MM.1S (cell line): ENCODE measurements at regions not wholly inside any gene's neighbourhood (a gene's known extent, or its start where the extent isn't known, plus 50 kb on each side); places are given as distances from the start of the nearest gene placed in this dataset.

Experiments used
- DNase-seq: peaks from one replicate; pipeline ENCODE4 v3.0.0-alpha.2; 2015
- H2AFZ ChIP-seq: fragments of 300-600 bp; sonication (generic); 2 replicates; pipeline ENCODE4 v1.6.0; 2016; ENCODE audit warnings: antibody characterized with exemption, low read length
- H3F3A ChIP-seq: fragments of 300-600 bp; sonication (generic); 2 replicates; pipeline ENCODE4 v1.6.1; 2016; ENCODE audit warnings: mild to moderate bottlenecking, antibody characterized with exemption, low read length, moderate library complexity, mixed read lengths; ENCODE audit not compliant: insufficient read depth
- H3K27ac ChIP-seq: fragments of 300-600 bp; sonication (generic); 2 replicates; pipeline ENCODE4 v1.5.1; 2016; ENCODE audit warnings: mild to moderate bottlenecking, low read length
- H3K27me3 ChIP-seq: fragments of 300-600 bp; sonication (generic); replicated peaks from 2 replicates; pipeline ENCODE4 v1.6.0; 2016; ENCODE audit warnings: low read length; ENCODE audit not compliant: insufficient read depth
- H3K36me3 ChIP-seq: fragments of 300-600 bp; sonication (generic); replicated peaks from 2 replicates; pipeline ENCODE4 v1.6.1; 2016; ENCODE audit warnings: mild to moderate bottlenecking, low read length, mixed read lengths; ENCODE audit not compliant: insufficient read depth
- H3K4me1 ChIP-seq: fragments of 300-600 bp; sonication (generic); 2 replicates; pipeline ENCODE4 v1.6.1; 2016; ENCODE audit warnings: low read length, mixed read lengths
- H3K4me2 ChIP-seq: fragments of 300-600 bp; sonication (generic); 2 replicates; pipeline ENCODE4 v1.6.0; 2016; ENCODE audit warnings: low read depth, low read length
- H3K4me3 ChIP-seq: fragments of 300-600 bp; sonication (generic); 2 replicates; pipeline ENCODE4 v1.5.1; 2016; ENCODE audit warnings: low read length, mixed read lengths
- H3K79me2 ChIP-seq: fragments of 300-600 bp; sonication (generic); 2 replicates; pipeline ENCODE4 v1.6.1; 2016; ENCODE audit warnings: mixed run types, low read length, mixed read lengths
- H3K9ac ChIP-seq: fragments of 300-600 bp; sonication (generic); 2 replicates; pipeline ENCODE4 v1.6.1; 2016; ENCODE audit warnings: low read length, mixed read lengths
- H3K9me2 ChIP-seq: fragments of 300-600 bp; sonication (generic); replicated peaks from 2 replicates; pipeline ENCODE4 v1.6.1; 2016; ENCODE audit warnings: mild to moderate bottlenecking, low read length, mixed read lengths; ENCODE audit not compliant: insufficient read depth
- H3K9me3 ChIP-seq: fragments of 300-600 bp; sonication (generic); replicated peaks from 2 replicates; pipeline ENCODE4 v1.6.1; 2016; ENCODE audit warnings: mild to moderate bottlenecking, low read length, mixed read lengths; ENCODE audit not compliant: insufficient read depth
- H4K20me1 ChIP-seq: fragments of 300-600 bp; sonication (generic); 2 replicates; pipeline ENCODE4 v1.6.1; 2016; ENCODE audit warnings: mild to moderate bottlenecking, low read length, moderate library complexity, mixed read lengths; ENCODE audit not compliant: insufficient read depth
- CTCF ChIP-seq: fragments of 300-600 bp; sonication (generic); IDR thresholded peaks from 2 replicates; pipeline ENCODE4 v1.5.1; 2016; ENCODE audit warnings: antibody characterized with exemption, low read length, mixed read lengths
- EZH2 ChIP-seq: fragments of 300-600 bp; sonication (generic); optimal IDR thresholded peaks from 2 replicates; pipeline ENCODE3; 2017; ENCODE audit warnings: low read depth, mild to moderate bottlenecking, antibody characterized with exemption, low read length, mixed read lengths
- EZH2phosphoT487 ChIP-seq: fragments of 300-600 bp; sonication (generic); IDR thresholded peaks from 2 replicates; pipeline ENCODE4 v1.6.1; 2018; ENCODE audit warnings: antibody characterized with exemption, low read length

GRCh38 chr12:77644915-77645605, 185.6 kb upstream of the NAV3 start:
- Histone ChIP-seq H3K27ac (no peak overlapping the region), H4K20me1 (no peaks in the 10 kb centered on the region), H3K4me2 (no peak overlapping the region), H3K79me2 (no peaks in the 10 kb centered on the region), H3F3A (no peaks in the 10 kb centered on the region), H3K4me3 (no peak overlapping the region), H3K4me1 (no peaks in the 10 kb centered on the region), H2AFZ (no peak overlapping the region), H3K36me3 (no peaks in the 10 kb centered on the region), H3K9me3 (no peaks in the 10 kb centered on the region), H3K9ac (no peak overlapping the region), H3K27me3 (no peaks in the 10 kb centered on the region), H3K9me2 (no peaks in the 10 kb centered on the region)
- DNase-seq: no peak
- TF ChIP-seq CTCF (no peak), EZH2 (no peak), EZH2phosphoT487 (no peak)

GRCh38 chr12:77642246-77642645, 188.4 kb upstream of the NAV3 start:
- H3K4me2 ChIP-seq: no peak overlapping the region
- H3K4me1 ChIP-seq: no peaks in the 10 kb centered on the region
- no peak for DNase-seq
- TF ChIP-seq EZH2phosphoT487 (no peak), CTCF (no peak), EZH2 (no peak)
- H3K27ac ChIP-seq: no peak overlapping the region
- no peak overlapping the region for H3K9ac ChIP-seq
- H3K9me2 ChIP-seq: no peaks in the 10 kb centered on the region
- H2AFZ ChIP-seq: no peak overlapping the region
- H3K9me3 ChIP-seq: no peaks in the 10 kb centered on the region
- no peaks in the 10 kb centered on the region for H3K79me2 ChIP-seq
- no peaks in the 10 kb centered on the region for H3K36me3 ChIP-seq
- no peaks in the 10 kb centered on the region for H4K20me1 ChIP-seq
- no peaks in the 10 kb centered on the region for H3F3A ChIP-seq
- H3K4me3 ChIP-seq: no peak overlapping the region
- no peaks in the 10 kb centered on the region for H3K27me3 ChIP-seq

- Histone ChIP-seq H3K9ac (no peak overlapping the region), H3K4me2 (no peak overlapping the region), H3K4me3 (no peak overlapping the region), H3K27me3 (no peaks in the 10 kb centered on the region), H2AFZ (no peak overlapping the region), H3K4me1 (no peaks in the 10 kb centered on the region), H3K79me2 (no peaks in the 10 kb centered on the region), H3K9me3 (no peaks in the 10 kb centered on the region), H3K9me2 (no peaks in the 10 kb centered on the region), H3K36me3 (no peaks in the 10 kb centered on the region), H3K27ac (no peak overlapping the region), H3F3A (no peaks in the 10 kb centered on the region), H4K20me1 (no peaks in the 10 kb centered on the region)
- no peak for DNase-seq
- TF ChIP-seq EZH2phosphoT487 (no peak), CTCF (no peak), EZH2 (no peak)
Measured at GRCh38 chr12:77640356-77640755, 190.3 kb upstream of the NAV3 start.
